H4 (cell line): ENCODE measurements at regions not wholly inside any gene's neighbourhood (a gene's known extent, or its start where the extent isn't known, plus 50 kb on each side); places are given as distances from the start of the nearest gene placed in this dataset.

Experiments
- DNase-seq: peaks from one replicate; pipeline ENCODE4 v3.0.0-alpha.2; 2015; ENCODE audit warnings: low spot score

DNA sequence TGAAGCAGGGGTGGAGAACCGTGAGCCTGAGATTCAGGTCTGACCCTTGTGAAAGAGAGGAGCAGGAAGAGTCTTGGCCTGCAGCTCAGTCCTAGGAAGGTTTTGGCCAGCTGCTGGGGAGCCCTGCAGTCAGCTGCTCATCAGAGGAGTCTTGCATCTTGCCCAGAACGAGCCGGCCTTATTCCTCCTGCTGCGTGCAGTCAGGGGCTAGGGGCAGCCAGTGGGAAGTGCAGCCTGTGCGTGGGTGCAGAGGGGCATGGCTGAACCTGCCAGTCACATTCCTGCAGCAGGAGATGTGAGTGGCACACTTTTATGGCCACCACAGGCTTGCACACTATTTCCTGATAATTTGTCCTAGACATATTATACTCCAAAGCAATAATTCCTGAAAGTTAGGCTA, 278.7 kb downstream of the NPR3 start:
- no peak for DNase-seq

DNA sequence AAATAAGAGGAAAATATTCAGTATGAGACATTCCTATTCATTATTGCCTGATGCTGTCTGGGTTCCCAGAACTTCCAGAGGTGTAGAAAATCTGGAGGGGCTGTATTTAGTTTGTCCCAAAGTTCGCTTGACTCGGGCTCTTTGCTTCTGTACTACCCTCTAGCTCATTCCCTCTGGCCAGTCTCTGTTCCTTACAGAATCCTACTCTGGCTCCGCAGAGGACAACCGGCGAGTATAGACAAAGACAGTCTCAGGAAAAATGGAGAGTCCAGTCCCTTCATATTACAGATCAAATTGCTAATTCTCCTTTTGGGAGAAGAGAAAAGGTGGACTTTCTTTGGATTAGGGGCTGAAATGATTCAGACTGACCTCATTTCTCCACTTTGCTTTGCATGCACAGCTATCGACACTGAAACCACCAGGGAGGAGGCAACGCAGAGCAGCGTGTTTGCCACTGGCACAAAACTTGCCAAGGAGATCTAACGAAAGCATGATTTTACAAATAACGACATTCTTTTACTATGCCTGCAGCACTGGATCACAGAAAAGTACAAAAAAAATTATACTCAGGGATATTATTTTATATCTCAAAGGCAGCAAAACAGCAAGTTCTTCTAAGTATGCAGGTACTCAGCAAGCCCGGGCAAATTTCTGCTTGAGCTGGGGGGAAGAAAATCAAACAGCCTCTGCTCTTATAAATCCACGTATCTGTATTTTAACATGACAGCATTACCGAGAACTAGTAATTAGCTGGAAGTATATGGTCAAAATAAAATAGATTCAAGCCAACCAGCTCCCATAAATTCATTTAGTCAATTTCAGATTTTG, 279.7 kb downstream of the NPR3 start:
- no peak for DNase-seq

DNA sequence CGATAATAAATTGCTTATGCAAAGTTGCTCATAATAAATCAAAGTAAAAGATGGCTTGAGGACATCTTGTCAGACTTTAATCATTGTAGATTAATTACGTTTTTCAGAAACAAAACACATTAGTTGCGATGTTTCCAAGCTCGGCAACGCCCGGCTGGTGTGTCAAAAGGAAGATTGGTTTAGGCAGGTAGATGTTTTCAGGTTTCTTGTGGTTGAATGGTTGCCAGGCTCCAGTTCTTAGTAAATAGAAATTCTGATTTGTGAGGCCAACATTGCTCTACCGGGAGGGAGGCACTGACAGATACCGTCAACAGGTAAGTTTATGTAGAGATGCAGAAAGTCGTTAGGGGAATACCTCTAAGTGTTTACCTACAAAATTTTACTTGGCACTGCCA, 280.3 kb downstream of the NPR3 start:
- no peak for DNase-seq

DNA sequence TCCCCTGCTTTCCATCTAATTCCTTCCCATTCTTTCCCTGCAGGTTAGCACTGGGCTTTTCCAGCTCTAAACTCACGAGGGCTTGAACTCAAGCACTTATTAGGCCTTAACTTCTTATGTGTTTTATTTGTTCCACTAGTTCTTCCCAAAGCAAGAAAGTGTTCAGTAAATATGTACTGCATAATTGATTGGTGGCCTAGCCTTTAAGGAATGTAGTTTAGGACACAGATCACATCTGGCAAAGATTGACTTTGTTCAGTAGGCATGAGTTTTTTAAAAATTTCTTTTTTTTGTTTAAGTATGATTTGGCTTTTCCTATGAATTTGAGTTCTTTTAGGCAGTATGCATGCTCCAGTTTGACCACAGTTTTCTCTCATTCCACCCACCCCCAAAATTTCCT, 285.2 kb downstream of the NPR3 start:
- no peak for DNase-seq

DNA sequence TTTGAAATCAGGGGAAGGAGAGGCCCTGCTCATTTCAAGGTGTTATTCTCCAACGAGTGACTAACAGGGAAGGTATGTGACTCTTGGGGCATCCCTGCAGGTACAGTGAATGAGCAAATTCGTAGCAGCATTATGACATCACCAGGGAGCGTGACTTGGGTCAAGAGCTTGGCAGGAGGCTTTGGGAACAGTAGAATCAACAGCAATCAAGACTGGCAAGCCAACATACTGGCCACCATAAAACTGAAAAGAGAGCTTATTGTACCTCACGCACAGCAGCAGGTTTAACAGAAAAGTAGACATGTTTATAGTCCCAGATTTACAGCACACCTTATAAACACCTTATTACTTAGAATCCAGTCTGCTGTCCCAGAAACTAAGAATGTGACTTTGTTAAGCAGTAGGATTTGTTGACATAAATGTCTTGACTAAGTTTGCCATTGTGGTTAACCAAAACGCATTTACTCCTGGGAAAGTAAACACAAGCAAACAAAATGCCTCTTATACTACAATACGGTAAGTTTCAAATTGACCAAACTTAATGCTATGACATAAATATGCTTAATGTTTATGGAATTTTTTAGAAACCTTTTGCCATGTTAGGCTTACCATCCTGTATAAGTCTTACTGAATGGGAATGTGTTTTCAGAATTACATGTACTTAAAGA, 297.8 kb downstream of the NPR3 start:
- DNase-seq = peak; percentile 98

DNA sequence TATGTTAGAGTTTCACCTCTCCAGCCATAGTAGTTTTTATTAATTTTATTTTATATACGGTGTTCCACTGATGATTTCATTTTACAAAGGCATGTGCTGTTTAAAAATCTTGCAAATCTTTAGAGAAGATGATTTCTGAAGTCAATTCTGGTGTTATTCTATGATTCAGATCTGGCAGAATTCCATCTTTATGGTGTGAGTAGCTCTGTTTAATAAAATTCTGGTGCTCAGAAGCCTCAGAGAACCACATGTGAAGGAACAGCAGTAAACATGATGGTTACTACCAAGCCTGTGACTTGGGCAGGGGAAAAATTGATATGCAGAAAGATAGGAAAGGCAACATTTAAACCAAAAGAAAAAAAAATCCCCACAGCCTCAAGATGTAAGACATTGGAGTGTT, 299.7 kb downstream of the NPR3 start:
- no peak for DNase-seq

DNA sequence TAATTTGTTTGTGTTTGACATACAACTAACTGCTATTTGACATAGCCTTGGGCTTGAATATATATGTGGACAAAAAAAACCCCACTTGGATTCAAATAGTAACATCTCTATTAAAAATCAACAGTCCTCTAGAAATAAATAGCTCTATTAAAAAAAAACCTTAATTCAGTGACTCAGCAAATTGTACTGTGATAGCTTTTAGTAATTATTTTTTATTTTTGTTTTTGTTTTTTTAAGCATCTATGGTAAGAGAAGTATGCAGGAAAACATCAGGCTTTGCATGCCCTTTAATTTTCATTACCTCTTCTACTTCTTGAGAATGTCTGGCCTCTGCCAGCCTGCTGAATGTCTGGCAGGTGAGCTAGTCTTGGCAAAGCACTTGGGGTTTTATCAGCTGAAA, 300.7 kb downstream of the NPR3 start:
- DNase-seq = no peak

DNA sequence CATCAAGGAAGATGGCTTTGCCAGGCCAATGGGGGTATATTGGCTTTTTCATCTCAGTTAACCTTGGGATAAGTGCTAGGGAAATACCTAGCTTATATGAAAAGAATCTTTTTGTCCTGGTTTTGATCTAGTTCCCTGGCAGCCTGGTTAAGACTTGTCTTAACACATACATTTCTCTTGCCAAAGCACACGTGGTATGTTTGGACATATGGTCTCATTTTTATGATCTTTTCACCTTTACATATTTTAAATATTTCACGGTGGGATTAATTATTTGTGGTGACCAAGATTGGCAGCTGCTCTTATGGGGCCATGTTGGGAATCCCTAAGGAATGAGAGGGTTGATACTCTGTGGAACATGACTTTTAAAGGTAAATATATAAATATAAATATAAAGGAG, 312.5 kb downstream of the NPR3 start:
- DNase-seq = no peak

DNA sequence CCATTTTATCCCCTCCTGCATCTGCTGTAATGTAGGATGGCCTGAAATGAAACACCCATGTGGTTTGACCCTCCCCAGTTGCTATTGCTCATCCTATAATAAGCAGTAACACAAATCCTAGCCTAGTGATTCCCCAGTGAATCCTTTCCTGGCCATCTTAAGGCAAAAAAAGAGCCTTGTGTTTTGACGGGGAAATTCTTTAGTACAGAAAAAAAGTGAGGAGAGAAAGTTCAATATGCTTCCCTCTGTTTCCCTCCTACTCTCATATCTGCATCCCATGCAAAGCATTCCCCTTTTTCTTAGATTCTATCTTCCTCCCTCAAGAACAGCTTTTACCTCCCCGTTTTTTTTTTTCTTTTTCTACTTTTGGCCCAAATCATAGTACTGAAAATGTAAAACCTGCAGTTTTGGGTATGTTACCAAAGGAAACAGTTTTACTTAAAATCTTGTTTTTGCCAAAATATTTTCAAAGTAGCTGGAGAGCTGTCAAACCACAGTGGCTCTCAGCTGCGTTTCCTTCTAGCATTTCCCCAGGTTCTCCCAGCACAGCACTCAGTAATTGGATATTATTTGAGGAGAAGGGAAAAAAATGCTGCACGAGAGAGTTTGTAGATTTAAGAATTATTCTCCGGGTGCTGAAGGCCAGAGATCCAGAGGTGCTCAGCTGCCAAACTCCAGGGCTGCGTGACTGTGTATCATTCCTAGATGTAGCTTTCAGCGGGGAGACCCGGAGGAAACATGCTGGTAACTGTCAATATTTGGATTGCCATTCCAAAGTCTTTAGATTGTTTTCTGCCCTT, 321.4 kb downstream of the NPR3 start:
- no peak for DNase-seq

DNA sequence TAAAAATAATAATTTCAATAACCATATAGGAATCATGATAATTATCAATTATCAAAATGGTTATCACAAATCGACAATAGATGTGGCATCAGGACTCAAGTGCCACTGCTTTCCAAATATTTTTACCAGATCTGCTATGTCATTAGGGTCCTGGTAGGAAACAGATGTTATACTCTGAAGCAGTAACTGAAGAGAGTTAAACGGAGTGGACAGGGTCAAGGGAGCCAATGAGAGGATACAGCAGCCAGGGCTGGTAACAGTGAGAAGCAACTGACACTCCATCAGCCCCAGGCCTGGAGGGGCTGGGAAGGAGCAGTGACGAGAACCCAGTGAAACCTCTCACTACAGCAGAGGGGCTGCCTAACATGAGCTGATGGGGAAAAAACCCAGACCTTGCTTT, 322.4 kb downstream of the NPR3 start:
- DNase-seq = no peak

DNA sequence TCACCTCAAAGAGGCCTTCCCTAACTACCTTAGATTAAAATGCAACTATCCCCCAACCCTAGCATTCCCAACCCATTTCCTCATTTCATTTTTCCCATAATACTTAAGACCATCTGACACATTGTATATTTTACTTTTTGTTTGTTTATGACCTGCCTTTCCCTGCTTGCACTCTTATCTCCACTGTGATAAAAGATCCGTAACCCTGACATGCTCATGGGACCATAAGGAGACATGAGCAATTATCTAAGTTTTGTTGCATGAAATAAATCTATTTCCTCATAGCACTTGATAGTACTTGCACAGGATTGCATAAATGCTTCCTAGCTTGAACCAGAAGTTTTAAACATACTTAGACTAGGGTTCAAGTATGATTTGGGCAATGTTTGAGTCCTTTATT, 323.7 kb downstream of the NPR3 start:
- no peak for DNase-seq

DNA sequence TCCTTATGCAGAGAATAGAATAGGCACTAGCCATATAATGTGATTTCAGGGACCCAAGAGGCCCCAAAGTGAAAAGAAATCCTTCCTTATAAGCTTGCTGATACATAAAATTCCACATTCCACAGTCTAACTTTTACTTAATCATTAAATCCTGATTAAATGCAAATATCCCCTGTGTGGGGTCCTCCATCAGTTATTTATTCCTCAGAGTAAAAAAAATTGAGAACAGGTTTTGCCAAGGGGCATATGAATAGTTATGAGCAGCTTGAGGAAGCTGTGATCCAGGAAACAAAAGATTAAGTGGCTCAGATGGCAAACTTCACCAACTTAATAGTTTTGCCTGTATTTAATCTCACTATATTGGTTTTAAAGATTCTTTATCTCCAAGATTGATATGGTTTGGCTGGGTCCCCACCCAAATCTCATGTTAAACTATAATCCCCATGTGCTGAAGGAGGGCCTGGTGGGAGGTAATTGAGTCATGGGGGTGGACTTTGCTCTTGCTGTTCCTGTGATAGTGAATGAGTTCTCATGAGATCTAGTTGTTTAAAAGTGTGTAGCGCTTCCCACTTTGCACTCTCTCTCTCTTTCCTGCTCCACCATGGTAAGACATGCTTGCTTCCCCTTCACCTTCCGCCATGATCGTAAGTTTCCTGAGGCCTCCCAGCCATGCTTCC, 324.9 kb downstream of the NPR3 start:
- no peak for DNase-seq

DNA sequence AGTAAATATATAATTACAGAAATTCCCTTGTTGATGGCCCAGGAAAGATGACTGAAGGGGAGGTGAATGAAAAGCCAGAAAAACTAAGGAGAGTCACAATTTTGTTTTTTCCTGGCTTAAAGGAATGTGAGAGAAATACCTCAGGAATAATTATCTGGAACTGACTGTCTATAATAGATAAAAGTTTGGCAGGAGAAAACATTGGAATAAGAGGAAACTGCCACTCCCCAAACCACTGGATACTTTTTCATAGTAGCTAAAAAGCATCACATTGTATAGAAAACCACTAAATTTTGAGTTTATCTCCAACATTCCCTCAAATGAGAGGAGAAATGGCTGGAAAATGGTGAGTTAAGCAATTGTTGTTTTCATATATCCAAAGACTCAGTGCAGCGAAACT, 326.0 kb downstream of the NPR3 start:
- no peak for DNase-seq

DNA sequence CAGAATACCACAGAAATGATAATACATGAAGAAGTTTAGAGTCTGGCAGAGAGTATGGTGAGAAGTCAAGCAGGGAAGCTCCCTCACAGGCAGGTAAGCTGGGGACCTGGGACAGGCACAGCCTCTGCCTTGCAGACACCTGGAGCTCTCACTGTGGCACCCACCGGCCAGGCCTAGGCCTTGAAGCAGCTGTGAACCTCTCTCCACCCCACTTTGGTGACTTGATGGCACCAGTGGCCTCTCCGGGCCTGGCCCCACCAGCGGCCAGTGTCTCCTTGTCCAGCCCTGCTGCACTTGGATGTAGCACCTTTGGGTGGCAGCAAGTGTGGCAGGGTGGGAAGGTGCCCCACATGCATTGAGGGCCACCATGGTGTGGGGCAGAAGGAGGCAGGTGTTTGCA, 330.5 kb downstream of the NPR3 start:
- no peak for DNase-seq

DNA sequence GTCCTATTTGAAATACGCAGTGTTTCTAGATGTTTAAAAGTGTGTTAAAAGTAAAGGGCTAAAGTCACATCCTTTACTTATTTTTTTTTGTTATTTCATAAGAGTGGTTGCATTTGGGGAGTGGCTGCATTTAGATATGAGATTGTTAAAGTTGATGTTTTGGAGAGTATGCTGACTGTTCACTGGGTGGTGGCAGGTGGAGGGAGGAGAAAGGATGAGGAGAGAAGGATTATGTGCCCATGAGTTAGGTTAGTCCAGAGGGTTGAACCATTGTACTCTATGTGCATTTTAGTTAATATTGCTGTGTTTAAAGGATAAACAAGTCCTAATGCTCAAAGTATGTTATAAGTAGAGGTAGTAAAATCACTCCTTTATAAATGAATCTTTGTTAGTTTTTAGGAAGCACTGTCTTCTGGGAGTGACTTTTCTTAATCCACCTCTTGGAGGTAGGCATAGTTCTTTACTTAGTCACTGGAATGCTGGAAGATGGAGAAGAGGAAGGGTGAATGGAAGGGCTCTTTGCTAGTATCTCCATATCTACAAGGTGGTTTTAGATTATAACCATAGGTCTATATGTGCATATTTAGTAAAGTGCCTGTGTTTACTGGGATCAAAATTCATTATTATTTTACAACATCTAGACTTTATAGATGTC, 332.3 kb downstream of the NPR3 start:
- no peak for DNase-seq

DNA sequence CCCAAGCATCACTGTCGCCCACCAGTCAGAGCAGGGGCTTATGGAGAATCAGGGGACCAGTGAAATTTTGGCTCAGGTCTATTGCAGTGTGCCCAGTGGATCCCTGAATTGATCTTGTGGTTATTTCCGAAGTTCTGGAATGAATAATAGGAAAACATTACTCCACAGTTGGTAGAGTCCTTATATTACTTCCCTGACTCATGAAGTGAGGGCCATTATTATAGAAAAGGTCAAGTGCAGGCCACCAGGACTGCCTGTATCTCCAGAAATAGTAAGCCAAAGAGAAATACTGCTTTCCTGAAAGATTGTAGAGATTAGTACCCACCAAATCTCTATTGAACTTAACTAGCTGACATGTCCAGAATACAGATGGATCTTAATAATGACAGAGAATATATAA, 335.0 kb downstream of the NPR3 start:
- no peak for DNase-seq

DNA sequence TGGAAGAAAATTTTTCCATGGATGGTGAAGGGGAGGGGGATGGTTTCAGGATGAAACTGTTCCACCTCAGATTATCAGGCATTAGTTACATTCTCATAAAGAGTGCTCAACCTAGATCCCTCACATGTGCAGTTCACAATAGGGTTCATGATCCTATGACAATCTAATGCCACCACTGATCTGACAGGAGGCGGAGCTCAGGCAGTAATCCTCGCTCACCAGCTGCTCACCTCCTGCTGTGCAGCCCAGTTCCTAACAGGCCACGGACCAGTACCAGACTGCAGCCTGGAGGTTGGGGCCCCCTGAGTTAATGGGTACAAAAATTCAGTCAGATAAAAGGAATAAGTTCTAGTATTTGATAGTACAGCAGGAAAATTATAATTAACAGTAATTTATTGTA, 337.2 kb downstream of the NPR3 start:
- DNase-seq = no peak

DNA sequence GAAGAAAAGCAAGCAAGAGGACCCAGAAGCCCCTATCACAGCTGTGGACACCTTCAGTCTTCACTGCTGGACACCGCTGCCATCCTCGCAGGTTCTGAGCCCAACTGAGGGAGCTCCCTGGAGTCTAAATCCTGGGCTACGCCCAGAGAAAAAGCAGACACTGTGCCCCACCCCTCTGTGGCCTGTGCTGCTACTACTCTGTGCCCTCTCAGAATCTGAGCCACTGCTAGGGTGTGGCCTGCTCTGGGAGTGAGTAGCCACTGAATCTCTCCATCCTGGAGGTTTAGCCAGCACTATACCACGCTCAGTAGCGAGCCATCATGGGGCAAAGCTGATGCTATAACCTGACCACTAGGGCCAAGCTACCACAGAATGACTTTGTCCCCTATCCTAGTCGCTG, 338.2 kb downstream of the NPR3 start:
- DNase-seq = peak; percentile 25

DNA sequence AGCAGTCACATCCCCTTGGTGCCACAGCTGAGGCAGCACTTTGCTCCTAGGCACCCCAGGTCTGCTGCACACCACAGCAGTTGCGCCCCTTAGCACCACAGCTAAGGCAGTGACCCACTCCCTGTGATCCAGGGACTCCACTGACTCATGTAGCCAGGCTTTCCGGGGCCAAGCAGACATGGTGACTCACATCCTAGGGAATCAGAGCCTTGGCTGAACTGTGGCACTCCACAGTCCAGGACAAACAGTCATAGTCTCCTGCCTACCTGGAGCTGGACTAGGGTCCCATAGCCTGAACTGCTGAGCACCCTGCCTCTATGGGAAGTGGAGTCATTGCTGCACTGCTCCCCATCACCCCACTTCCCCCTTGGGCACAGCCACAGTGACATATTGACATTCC, 338.7 kb downstream of the NPR3 start:
- peak; percentile 75 for DNase-seq

DNA sequence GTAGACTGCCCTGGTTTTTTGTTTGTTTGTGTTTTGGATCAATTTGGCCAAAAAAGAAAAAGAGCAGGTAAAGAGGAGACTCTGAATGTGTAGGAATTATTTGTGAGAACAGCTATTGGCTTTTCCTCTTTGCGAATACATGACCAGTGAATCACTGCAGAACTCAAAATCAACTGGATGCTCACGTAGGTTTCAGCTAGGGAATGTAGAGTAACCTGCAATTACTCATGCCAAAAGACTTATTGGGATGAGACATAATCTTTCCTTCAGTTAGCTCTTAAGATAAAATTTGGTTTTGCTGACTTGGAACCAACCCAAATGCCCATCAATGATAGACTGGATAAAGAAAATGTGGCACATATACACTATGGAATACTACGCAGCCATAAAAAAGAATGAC, 348.0 kb downstream of the NPR3 start:
- DNase-seq = no peak

DNA sequence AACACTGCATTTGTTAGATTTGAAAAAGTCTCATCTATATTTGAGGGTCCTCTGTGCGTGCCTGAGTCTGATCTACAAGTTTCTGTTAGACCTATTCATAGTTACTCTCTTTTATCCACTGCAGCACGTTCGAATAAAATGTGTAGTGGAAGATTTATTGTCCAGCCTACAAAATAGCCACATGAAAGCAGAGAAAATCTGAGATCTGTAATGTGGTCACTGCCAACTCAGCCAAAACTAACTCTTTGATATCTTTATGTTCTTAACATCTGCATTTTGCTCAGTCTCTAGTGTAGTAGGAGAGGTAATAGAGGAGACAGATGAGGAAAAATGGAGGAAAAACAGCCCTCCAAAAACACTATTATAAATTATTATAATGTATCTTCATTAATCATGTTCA, 354.0 kb downstream of the NPR3 start:
- DNase-seq = no peak

DNA sequence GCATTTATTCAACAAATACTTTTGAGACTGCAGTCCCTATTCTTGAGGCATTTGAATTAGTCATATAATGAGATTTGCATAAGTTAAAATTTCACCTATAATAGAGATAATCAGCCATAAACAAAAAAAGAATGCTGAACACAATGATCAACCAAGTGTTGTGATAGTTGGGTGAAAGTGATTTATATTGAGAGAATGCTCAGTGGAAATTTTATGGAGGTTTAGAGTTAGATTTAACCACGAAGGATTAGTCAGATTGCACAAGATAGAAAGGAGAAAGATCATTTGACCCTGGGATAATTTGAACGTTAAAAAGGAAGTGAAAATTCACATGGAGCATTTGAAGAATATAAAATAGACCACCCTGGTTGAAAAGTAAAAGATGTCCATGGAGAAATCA, 356.2 kb downstream of the NPR3 start:
- no peak for DNase-seq
